IMR-90 (cell line): ENCODE measurements at regions not wholly inside any gene's neighbourhood (a gene's known extent, or its start where the extent isn't known, plus 50 kb on each side); places are given as distances from the start of the nearest gene placed in this dataset.

Experiments used
- BHLHE40 ChIP-seq: fragments of 150-350 bp; IDR thresholded peaks from 2 replicates; pipeline ENCODE4 v1.6.1; 2016; ENCODE audit warnings: mild to moderate bottlenecking, low read depth, low read length
- CEBPB ChIP-seq: IDR thresholded peaks from 2 replicates; pipeline ENCODE4 v1.6.1; 2012; ENCODE audit warnings: low read depth, low read length, improper control_type of control experiment
- MAFK ChIP-seq: IDR thresholded peaks from 2 replicates; pipeline ENCODE4 v1.6.1; 2012; ENCODE audit warnings: low read depth, low read length, improper control_type of control experiment
- MXI1 ChIP-seq: IDR thresholded peaks from 2 replicates; pipeline ENCODE4 v1.6.1; 2012; ENCODE audit warnings: low read depth, mild to moderate bottlenecking, low read length, moderate library complexity, borderline replicate concordance
- POLR2A ChIP-seq: IDR thresholded peaks from 2 replicates; pipeline ENCODE4 v1.6.1; 2012; ENCODE audit warnings: mild to moderate bottlenecking, low read depth, low read length
- RCOR1 ChIP-seq: IDR thresholded peaks from 2 replicates; pipeline ENCODE4 v1.6.1; 2012; ENCODE audit warnings: mild to moderate bottlenecking, low read length, improper control_type of control experiment; ENCODE audit not compliant: insufficient replicate concordance
- TF ChIP-seq, protein P1 (sequence below): conservative IDR thresholded peaks from 2 replicates; pipeline ENCODE4 v1.5.1; 2012; ENCODE audit warnings: mild to moderate bottlenecking, low read depth, low read length, improper control_type of control experiment

- TF ChIP-seq, protein P1, sequence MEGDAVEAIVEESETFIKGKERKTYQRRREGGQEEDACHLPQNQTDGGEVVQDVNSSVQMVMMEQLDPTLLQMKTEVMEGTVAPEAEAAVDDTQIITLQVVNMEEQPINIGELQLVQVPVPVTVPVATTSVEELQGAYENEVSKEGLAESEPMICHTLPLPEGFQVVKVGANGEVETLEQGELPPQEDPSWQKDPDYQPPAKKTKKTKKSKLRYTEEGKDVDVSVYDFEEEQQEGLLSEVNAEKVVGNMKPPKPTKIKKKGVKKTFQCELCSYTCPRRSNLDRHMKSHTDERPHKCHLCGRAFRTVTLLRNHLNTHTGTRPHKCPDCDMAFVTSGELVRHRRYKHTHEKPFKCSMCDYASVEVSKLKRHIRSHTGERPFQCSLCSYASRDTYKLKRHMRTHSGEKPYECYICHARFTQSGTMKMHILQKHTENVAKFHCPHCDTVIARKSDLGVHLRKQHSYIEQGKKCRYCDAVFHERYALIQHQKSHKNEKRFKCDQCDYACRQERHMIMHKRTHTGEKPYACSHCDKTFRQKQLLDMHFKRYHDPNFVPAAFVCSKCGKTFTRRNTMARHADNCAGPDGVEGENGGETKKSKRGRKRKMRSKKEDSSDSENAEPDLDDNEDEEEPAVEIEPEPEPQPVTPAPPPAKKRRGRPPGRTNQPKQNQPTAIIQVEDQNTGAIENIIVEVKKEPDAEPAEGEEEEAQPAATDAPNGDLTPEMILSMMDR = no peak
- no peak for TF ChIP-seq BHLHE40
- no peak for TF ChIP-seq POLR2A
- TF ChIP-seq MXI1 = no peak
- TF ChIP-seq CEBPB = no peak
- no peak for TF ChIP-seq MAFK
- no peak for TF ChIP-seq RCOR1
These were observed 173.7 kb upstream of the ANKRD55 start for GRCh38 chr5:56406838-56407237.
